D721Med (cell line): ENCODE measurements at regions not wholly inside any gene's neighbourhood (a gene's known extent, or its start where the extent isn't known, plus 50 kb on each side); places are given as distances from the start of the nearest gene placed in this dataset.

Experiments used
- DNase-seq: peaks from one replicate; pipeline ENCODE4 v3.0.0; 2011; ENCODE audit warnings: low spot score; ENCODE audit not compliant: insufficient read length
- FAIRE-seq: peaks from 2 replicates; lab custom pipeline; 2011; peaks lifted over from hg19 to GRCh38; lab: Jason Lieb, UNC
- TF ChIP-seq, protein P1 (sequence below): IDR thresholded peaks from 2 replicates; pipeline ENCODE4 v1.5.1; 2012; ENCODE audit warnings: mild to moderate bottlenecking, control low read depth; ENCODE audit not compliant: insufficient read depth; ENCODE audit errors: missing control alignments

GRCh38 chr2:183389546-183390080 lies 265.4 kb downstream of the NUP35 start:
- FAIRE-seq (no peak), DNase-seq (no peak)
- TF ChIP-seq, protein P1, sequence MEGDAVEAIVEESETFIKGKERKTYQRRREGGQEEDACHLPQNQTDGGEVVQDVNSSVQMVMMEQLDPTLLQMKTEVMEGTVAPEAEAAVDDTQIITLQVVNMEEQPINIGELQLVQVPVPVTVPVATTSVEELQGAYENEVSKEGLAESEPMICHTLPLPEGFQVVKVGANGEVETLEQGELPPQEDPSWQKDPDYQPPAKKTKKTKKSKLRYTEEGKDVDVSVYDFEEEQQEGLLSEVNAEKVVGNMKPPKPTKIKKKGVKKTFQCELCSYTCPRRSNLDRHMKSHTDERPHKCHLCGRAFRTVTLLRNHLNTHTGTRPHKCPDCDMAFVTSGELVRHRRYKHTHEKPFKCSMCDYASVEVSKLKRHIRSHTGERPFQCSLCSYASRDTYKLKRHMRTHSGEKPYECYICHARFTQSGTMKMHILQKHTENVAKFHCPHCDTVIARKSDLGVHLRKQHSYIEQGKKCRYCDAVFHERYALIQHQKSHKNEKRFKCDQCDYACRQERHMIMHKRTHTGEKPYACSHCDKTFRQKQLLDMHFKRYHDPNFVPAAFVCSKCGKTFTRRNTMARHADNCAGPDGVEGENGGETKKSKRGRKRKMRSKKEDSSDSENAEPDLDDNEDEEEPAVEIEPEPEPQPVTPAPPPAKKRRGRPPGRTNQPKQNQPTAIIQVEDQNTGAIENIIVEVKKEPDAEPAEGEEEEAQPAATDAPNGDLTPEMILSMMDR, result no peak

- DNase-seq (no peak), FAIRE-seq (no peak)
- TF ChIP-seq, protein P1, result no peak
These were observed 265.9 kb downstream of the NUP35 start for GRCh38 chr2:183390109-183390508.

GRCh38 chr2:183404392-183404791 lies 280.1 kb downstream of the NUP35 start:
- TF ChIP-seq, protein P1, result no peak
- no peak for FAIRE-seq
- no peak for DNase-seq

DNA sequence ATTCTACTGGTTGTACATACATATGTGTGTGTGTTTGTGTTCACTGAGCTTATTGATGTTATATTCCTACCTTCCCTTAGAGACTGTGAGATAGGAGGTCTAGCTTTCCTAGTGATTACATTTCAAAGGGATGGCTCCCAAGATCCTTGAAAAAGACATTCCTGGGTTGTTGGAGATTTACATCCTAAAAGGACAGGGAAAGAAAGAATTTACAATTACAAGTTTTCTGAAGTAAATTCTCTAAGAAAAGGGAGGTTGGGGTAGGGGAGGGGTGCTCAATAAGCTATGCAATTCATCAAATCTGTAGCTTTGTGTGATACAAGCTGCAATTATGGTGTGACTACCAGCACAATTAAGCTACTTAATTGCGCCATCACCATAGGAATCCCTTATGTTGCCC lies 284.3 kb downstream of the NUP35 start:
- no peak for DNase-seq
- TF ChIP-seq, protein P1, result no peak
- FAIRE-seq, result no peak

DNA sequence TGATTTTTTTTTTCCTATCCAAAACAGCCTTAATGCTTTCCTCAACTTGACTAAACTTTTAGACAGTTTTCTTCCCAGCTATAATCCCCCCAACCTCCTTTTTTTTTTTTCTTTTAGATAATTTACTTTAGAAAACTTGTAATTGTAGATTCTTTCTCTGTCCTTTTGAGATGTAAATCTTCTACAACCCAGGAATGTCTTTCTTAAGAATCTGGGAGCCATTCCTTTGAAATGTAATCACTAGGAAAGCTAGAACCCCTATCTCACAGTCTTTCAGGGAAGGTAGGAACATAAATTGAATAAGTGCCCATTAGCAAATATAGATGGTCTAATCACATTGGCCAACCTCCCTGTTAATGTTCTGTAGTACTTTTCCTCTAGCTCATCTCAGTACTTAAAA lies 285.4 kb downstream of the NUP35 start:
- TF ChIP-seq, protein P1, result no peak
- FAIRE-seq, result no peak
- DNase-seq, result no peak

DNA sequence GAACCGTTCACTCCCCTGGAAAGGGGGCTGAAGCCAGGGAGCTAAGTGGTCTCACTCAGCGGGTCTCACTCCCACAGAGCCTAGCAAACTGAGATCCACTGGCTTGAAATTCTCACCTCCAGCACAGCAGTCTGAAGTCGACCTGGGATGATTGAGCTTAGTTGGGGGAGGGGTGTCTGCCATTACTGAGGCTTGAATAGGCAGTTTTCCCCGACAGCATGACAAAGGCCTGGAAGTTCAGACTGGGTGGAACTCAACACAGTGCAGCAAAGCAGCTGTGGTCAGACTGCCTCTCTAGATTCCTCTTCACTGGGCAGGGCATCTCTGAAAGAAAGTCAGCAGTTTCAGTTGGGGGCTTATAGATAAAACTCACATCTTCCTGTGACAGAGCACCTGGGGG lies 292.5 kb downstream of the NUP35 start:
- FAIRE-seq, result no peak
- TF ChIP-seq, protein P1, result no peak
- no peak for DNase-seq

DNA sequence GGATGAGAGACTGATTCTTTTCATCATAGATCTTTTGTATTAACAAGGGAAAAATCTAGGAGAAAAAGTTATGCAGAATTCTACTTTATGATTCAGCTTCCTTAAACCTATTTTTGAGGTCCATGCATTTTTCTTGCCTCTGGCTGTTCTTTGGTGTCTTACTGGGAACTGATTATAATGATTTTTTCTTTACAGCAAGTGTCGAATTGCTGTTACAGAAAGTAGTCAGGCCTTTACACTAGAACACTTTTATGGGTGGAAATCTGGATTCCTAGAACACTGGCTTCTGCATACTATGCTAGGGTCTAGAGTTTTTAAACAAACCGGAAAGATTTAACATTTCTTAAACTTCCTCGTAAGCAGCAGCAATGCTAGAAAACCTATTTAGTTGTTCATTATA lies 302.6 kb downstream of the NUP35 start:
- no peak for FAIRE-seq
- TF ChIP-seq, protein P1, result no peak
- no peak for DNase-seq
